Fibroblast of lung (primary cell): ENCODE measurements at regions not wholly inside any gene's neighbourhood (a gene's known extent, or its start where the extent isn't known, plus 50 kb on each side); places are given as distances from the start of the nearest gene placed in this dataset.

Source experiments
- DNase-seq, 2 donors: peaks; one replicate each; pipeline versions ENCODE4 v3.0.0 to v3.0.0-alpha.2; 2010; ENCODE audit warnings: low read depth in 2 of 2
- H2AFZ ChIP-seq: 2 replicates; pipeline ENCODE4 v1.5.1; 2012; ENCODE audit warnings: low read length, control low read depth, inconsistent platforms
- H3K27ac ChIP-seq: 2 replicates; pipeline ENCODE4 v1.5.1; 2011; ENCODE audit warnings: low read length, control low read depth; ENCODE audit not compliant: insufficient read depth
- H3K27me3 ChIP-seq: 2 replicates; pipeline ENCODE4 v1.5.1; 2011; ENCODE audit warnings: mild to moderate bottlenecking, low read length; ENCODE audit not compliant: control insufficient read depth, insufficient read depth
- H3K36me3 ChIP-seq: 2 replicates; pipeline ENCODE4 v1.5.1; 2011; ENCODE audit warnings: low read length; ENCODE audit not compliant: control insufficient read depth, insufficient read depth
- H3K4me1 ChIP-seq: 2 replicates; pipeline ENCODE4 v1.5.1; 2011; ENCODE audit warnings: low read length; ENCODE audit not compliant: control insufficient read depth, insufficient read depth; ENCODE audit errors: extremely low read depth
- H3K4me2 ChIP-seq: 2 replicates; pipeline ENCODE4 v1.5.1; 2011; ENCODE audit warnings: low read length, control low read depth; ENCODE audit not compliant: insufficient read depth; ENCODE audit errors: extremely low read depth
- H3K4me3 ChIP-seq, 4 experiments: fragments of 200-600 bp in 1 of 4; sonication (generic) in 1 of 4; replicated peaks in 1 of 4; 2 replicates each; pipeline ENCODE4 v1.5.1; 2011 to 2016; ENCODE audit warnings: low read length in 4 of 4, low read depth in 3 of 4, mild to moderate bottlenecking in 3 of 4, control low read depth in 2 of 4, inconsistent platforms in 1 of 4, mixed read lengths in 1 of 4; ENCODE audit not compliant: insufficient read depth in 1 of 4; ENCODE audit errors: control extremely low read depth in 1 of 4
- H3K79me2 ChIP-seq: 2 replicates; pipeline ENCODE4 v1.5.1; 2012; ENCODE audit warnings: mild to moderate bottlenecking, low read length, inconsistent platforms; ENCODE audit not compliant: control insufficient read depth, insufficient read depth
- H3K9ac ChIP-seq: 2 replicates; pipeline ENCODE4 v1.5.1; 2011; ENCODE audit warnings: mild to moderate bottlenecking, low read length, control low read depth; ENCODE audit not compliant: insufficient read depth
- H3K9me3 ChIP-seq: 2 replicates; pipeline ENCODE4 v1.5.1; 2012; ENCODE audit warnings: low read depth, low read length; ENCODE audit not compliant: control insufficient read depth, insufficient read depth
- H4K20me1 ChIP-seq: 2 replicates; pipeline ENCODE4 v1.5.1; 2011; ENCODE audit warnings: low read length; ENCODE audit not compliant: control insufficient read depth, insufficient read depth; ENCODE audit errors: extremely low read depth
- CTCF ChIP-seq, 2 donors: IDR thresholded peaks in 1 of 2; conservative IDR thresholded peaks in 1 of 2; 1 replicate in 1 of 2; 2 replicates in 1 of 2; pipeline ENCODE4 v1.5.1; 2011 to 2012; ENCODE audit warnings: low read length in 2 of 2, control low read depth in 1 of 2, inconsistent platforms in 1 of 2, low read depth in 1 of 2, mild to moderate bottlenecking in 1 of 2
- EZH2 ChIP-seq: IDR thresholded peaks from 2 replicates; pipeline ENCODE4 v1.5.1; 2012; ENCODE audit warnings: low read length, control low read depth, mild to moderate bottlenecking; ENCODE audit errors: missing control alignments

- no peak overlapping the region for H3K9ac ChIP-seq
- DNase-seq = no peak
- H3K36me3 ChIP-seq = no peaks in the 10 kb centered on the region
These were observed 175.2 kb upstream of the CITED2 start for GRCh38 chr6:139549561-139550070.

GRCh38 chr6:139547804-139548203 is 173.4 kb upstream of the CITED2 start:
- Histone ChIP-seq H3K36me3 (no peaks in the 10 kb centered on the region), H3K9ac (no peak overlapping the region), H3K79me2 (no peaks in the 10 kb centered on the region), H3K27me3 (no peaks in the 10 kb centered on the region), H4K20me1 (no peaks in the 10 kb centered on the region), H3K4me2 (no peak overlapping the region), H3K27ac (no peak overlapping the region), H3K4me1 (peaks cover 6% of the 10 kb centered on the region), H2AFZ (no peak overlapping the region), H3K4me3 (no peak overlapping the region), H3K9me3 (no peaks in the 10 kb centered on the region)
- no peak for DNase-seq
- TF ChIP-seq EZH2 (no peak), CTCF (conservative IDR thresholded peaks at IDR 0.05 in 1 of 2, IDR thresholded peaks at IDR 0.05 in 1 of 2; ENCODE audit: low read depth in 1 of 2, low read length in 2 of 2) (no peak)

More at GRCh38 chr6:139549561-139550070, 175.2 kb upstream of the CITED2 start:
- no peak overlapping the region for H3K4me3 ChIP-seq
- H2AFZ ChIP-seq = no peak overlapping the region
- H3K4me1 ChIP-seq = peaks cover 6% of the 10 kb centered on the region
- H3K79me2 ChIP-seq = no peaks in the 10 kb centered on the region
- no peaks in the 10 kb centered on the region for H3K27me3 ChIP-seq
- no peaks in the 10 kb centered on the region for H4K20me1 ChIP-seq
- TF ChIP-seq EZH2 (no peak), CTCF (conservative IDR thresholded peaks at IDR 0.05 in 1 of 2, IDR thresholded peaks at IDR 0.05 in 1 of 2; ENCODE audit: low read depth in 1 of 2, low read length in 2 of 2) (no peak)
- H3K4me2 ChIP-seq = no peak overlapping the region
- H3K27ac ChIP-seq = no peak overlapping the region
- no peaks in the 10 kb centered on the region for H3K9me3 ChIP-seq

GRCh38 chr6:139547122-139547776 is 172.8 kb upstream of the CITED2 start:
- Histone ChIP-seq H3K27ac (no peak overlapping the region), H3K79me2 (no peaks in the 10 kb centered on the region), H3K27me3 (no peaks in the 10 kb centered on the region), H3K36me3 (no peaks in the 10 kb centered on the region), H3K9ac (no peak overlapping the region), H3K4me2 (peak overlapping the region; percentile 78), H3K9me3 (no peaks in the 10 kb centered on the region), H3K4me1 (peaks cover 6% of the 10 kb centered on the region), H4K20me1 (no peaks in the 10 kb centered on the region), H2AFZ (peak overlapping the region; percentile 16), H3K4me3 (peak overlapping the region in 2 of 4 experiments; percentile 15 to 16)
- no peak for TF ChIP-seq CTCF (conservative IDR thresholded peaks at IDR 0.05 in 1 of 2, IDR thresholded peaks at IDR 0.05 in 1 of 2; ENCODE audit: low read depth in 1 of 2, low read length in 2 of 2)
- no peak for TF ChIP-seq EZH2
- DNase-seq = peak in 1 of 2 donors; percentile 49
